GM19463 (cell line): ENCODE measurements at regions not wholly inside any gene's neighbourhood (a gene's known extent, or its start where the extent isn't known, plus 50 kb on each side); places are given as distances from the start of the nearest gene placed in this dataset.

ENCODE experiments used
- ATAC-seq: cut with Tn5 transposase; IDR thresholded peaks from one replicate; pipeline ENCODE4 v1.9.1; 2021; ENCODE audit warnings: mild to moderate bottlenecking, moderate library complexity; ENCODE audit not compliant: unreplicated experiment

DNA sequence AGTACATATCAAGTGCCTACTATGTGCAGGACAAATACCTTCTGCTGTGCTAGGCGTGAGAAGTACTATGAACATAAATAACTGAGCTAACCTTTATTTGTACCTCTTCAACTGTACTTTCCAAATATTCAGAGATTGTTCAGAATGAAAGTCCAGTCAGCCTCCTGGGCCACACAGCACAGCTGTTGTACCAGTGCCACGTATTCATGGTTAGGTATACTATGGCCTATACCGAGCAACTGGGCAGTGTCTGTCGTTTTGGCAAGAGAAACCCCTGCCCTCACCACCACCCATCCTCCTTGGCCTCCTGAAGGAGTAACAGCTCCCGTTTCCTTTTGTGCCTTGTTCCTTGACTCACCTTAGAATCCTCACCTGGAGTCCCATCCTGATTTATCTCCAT lies 53.0 kb downstream of the RASSF10 start:
- ATAC-seq, result peak; percentile 73

DNA sequence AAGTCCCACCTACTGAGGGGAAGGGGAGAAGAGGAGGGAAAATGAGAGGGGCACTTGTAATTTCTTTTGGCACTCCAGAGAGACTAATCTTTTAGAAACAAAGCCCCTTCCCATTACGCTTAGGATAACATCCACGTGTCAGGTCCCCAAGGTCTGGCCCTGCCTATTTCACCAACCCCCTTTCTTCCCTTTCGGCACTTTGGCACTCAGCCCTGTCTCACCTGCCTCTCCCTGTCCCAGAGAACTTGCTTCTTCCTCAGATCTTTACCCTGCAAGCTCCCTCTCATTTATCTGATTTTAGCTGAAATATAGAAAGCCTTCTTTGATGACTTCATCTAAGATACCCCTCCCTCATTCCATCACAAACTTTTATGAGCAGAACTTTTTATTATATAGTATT lies 55.5 kb downstream of the RASSF10 start:
- no peak for ATAC-seq

- ATAC-seq, result no peak
These were observed 56.2 kb downstream of the RASSF10 start for GRCh38 chr11:13065200-13065787.

DNA sequence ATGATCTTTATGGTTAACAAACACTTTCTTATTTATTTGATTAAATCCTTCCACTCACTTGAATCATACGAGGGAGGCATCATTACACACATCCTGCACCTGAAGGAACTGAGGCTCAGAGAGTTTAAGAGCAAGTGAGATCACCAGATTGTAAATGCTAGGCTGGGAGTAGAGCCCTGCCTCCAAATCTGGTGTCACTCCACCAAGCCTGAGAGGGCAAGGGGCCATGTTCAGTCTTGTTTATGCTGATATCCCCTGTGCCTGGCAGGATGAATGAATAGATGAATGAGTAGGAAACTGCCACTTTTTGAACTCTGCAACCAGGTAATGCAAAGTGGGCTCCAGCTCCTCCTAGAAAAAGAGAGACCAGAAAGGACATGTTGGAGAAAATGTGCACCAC lies 59.1 kb downstream of the RASSF10 start:
- ATAC-seq, result no peak

- no peak for ATAC-seq
These were observed 64.2 kb downstream of the RASSF10 start for GRCh38 chr11:13073119-13073981.

- no peak for ATAC-seq
These were observed 65.8 kb downstream of the RASSF10 start for GRCh38 chr11:13074714-13075464.

- no peak for ATAC-seq
These were observed 67.8 kb downstream of the RASSF10 start for GRCh38 chr11:13076961-13077360.

GRCh38 chr11:13080861-13081260 lies 71.7 kb downstream of the RASSF10 start:
- no peak for ATAC-seq

GRCh38 chr11:13082588-13082987 lies 73.5 kb downstream of the RASSF10 start:
- no peak for ATAC-seq

DNA sequence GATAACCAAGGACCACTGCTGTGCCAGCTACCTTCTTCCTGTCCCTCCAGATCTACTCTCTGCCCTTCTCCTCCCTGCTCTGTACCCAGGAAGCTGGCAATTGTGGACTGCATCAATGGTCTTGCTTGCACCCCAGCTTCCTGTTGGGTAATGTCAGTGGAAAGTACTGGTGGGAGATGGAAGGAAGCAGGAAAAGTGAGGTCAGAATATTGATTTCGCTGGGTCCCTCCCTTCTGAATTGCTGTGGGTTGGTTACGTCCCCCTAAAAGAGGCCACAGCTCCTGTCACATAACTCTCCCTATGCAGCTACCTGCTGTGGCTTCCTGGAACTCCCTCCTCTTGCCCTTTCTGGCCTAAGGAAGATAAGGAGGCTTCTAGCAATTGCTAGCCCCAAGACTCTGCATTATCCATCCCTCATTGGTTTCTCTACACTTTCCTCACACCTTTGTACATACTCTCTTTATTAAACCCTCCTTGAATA lies 81.2 kb downstream of the RASSF10 start:
- ATAC-seq, result no peak

DNA sequence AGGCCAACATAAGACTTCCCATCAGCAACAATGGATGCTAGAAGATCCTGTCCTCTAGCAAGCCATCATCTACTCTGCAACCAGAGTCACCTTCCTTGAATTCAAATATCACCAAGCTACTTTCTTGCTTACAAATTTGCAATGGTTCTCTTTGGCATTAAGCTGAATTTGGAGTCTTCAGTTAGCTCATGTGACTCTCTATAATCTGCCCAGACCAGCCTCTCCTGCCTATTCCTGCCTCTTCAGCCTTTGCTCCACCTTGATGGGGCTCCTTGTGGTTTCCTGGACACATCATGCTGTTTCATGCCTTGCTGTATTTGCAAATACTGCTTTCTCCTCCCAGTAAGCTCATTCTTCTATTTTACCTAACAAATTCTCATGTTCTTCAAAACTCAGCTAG lies 82.3 kb downstream of the RASSF10 start:
- no peak for ATAC-seq

GRCh38 chr11:13091804-13092203 lies 82.7 kb downstream of the RASSF10 start:
- ATAC-seq, result no peak

DNA sequence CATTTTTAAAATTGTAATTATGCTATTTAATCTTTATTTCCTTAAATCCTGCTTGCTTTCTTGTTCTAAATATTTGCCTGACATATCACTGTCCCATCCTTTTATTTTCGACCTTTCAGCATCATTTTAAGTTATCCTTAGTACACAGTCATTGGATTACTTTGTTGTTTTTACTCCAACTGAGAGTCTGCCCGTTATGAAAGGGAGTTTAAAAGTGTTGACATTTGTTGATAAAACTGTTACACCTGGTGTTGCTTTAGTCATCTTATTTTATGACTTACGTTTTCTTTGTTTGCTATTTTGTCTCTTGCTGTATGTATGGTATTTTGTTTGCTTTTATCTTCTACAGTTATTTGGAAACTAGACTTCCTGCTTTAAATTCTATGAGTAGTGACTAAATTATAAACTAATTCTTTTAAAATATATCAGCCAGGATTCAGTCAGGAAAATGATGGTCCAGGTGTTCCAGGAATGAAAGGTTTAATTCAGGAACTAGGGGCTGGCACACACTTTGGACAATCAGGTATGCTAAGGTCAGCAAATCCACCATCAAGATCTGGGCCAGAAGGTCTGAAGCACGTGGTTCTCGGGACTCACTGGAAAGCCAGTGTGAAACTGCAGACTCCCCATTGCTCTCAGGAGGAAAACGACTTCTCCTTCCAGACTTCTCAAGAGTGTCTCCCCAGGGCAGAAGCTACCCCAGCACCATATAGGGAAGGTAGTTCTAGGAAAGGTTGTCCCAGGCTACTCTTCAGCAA lies 86.0 kb downstream of the RASSF10 start:
- no peak for ATAC-seq

GRCh38 chr11:13098063-13098462 lies 88.9 kb downstream of the RASSF10 start:
- no peak for ATAC-seq

- ATAC-seq, result no peak
These were observed 89.6 kb downstream of the RASSF10 start for GRCh38 chr11:13098616-13099289.

GRCh38 chr11:13101644-13102512 lies 92.8 kb downstream of the RASSF10 start:
- peak; percentile 42 for ATAC-seq

DNA sequence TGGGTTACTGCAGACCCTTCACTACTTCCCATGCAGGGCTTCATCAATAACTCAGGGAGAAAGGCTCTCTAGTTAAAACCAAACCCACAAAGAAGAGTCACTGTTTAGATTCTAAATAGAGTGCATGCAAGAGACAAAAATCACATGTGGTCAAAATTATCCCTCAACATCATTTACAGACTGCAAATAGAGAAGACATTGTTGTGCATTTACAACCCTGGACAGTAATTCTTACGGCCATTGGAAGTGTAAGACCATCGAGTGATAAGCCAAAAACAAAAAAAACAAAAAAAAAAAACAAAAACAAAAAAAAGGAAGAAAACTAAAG lies 93.4 kb downstream of the RASSF10 start:
- no peak for ATAC-seq

- no peak for ATAC-seq
These were observed 93.9 kb downstream of the RASSF10 start for GRCh38 chr11:13102865-13103539.

- ATAC-seq, result no peak
These were observed 94.9 kb downstream of the RASSF10 start for GRCh38 chr11:13103962-13104554.
